H1 (cell line): ENCODE measurements at regions not wholly inside any gene's neighbourhood (a gene's known extent, or its start where the extent isn't known, plus 50 kb on each side); places are given as distances from the start of the nearest gene placed in this dataset.
"Not testable (repeated sequence)": the region's sequence is repeated elsewhere in the genome, so short reads cannot be mapped to it uniquely, and the experiment has no call there.

ENCODE experiments used
- CTCF ChIA-PET: fragments of 300-600 bp; sonication (Branson Sonifier 250); formaldehyde crosslinking; loops from one replicate; lab custom pipeline; 2021; ENCODE audit not compliant: partially characterized antibody; lab: Charles Lee
- POLR2A ChIA-PET: fragments of 300-600 bp; sonication (Branson Sonifier 250); formaldehyde crosslinking; loops from one replicate; lab custom pipeline; 2021; ENCODE audit warnings: inconsistent platforms; ENCODE audit not compliant: partially characterized antibody; lab: Charles Lee
- DNase-seq, 2 experiments: peaks; one replicate each; pipeline versions ENCODE4 v3.0.0 to v3.0.0-alpha.2; 2010 to 2022; ENCODE audit warnings: low spot score in 2 of 2, low read depth in 1 of 2, mixed read lengths in 1 of 2
- FAIRE-seq: peaks from 2 replicates; lab custom pipeline; 2011; peaks lifted over from hg19 to GRCh38; lab: Jason Lieb, UNC
- H2AFZ ChIP-seq: 2 replicates; pipeline ENCODE4 v1.8.1; 2012; ENCODE audit warnings: low read length, inconsistent platforms
- H2AK5ac ChIP-seq: 2 replicates; pipeline ENCODE4 v1.6.1; 2013; ENCODE audit warnings: low read depth, low read length
- H2BK120ac ChIP-seq: replicated peaks from 2 replicates; pipeline ENCODE3; 2013; ENCODE audit warnings: low read depth, low read length, inconsistent platforms
- H2BK12ac ChIP-seq: 2 replicates; pipeline ENCODE4 v1.6.1; 2013; ENCODE audit warnings: low read depth, low read length
- H2BK15ac ChIP-seq: 2 replicates; pipeline ENCODE4 v1.6.1; 2013; ENCODE audit warnings: low read length
- H2BK20ac ChIP-seq: 2 replicates; pipeline ENCODE4 v1.6.1; 2013; ENCODE audit warnings: low read length
- H2BK5ac ChIP-seq: 2 replicates; pipeline ENCODE4 v1.6.1; 2013; ENCODE audit warnings: low read depth, low read length
- H3K14ac ChIP-seq: 2 replicates; pipeline ENCODE4 v1.6.1; 2013; ENCODE audit warnings: inconsistent platforms; ENCODE audit not compliant: insufficient read length
- H3K18ac ChIP-seq: 2 replicates; pipeline ENCODE4 v1.6.1; 2013; ENCODE audit warnings: low read length; ENCODE audit errors: extremely low read depth
- H3K23ac ChIP-seq: 2 replicates; pipeline ENCODE4 v1.6.1; 2013; ENCODE audit warnings: inconsistent platforms; ENCODE audit not compliant: insufficient read length
- H3K23me2 ChIP-seq: 2 replicates; pipeline ENCODE4 v1.6.1; 2013; ENCODE audit warnings: low read depth, low read length
- H3K27ac ChIP-seq: 2 replicates; pipeline ENCODE4 v1.6.1; 2011; ENCODE audit warnings: low read depth, low read length, inconsistent platforms
- H3K27me3 ChIP-seq, 4 experiments: replicated peaks in 1 of 4; 1 replicate in 1 of 4; 2 replicates in 3 of 4; pipeline versions ENCODE4 v1.6.1 to v1.8.1; 2011 to 2013; ENCODE audit warnings: low read length in 3 of 4, mild to moderate bottlenecking in 3 of 4, inconsistent platforms in 2 of 4, mixed read lengths in 2 of 4, moderate library complexity in 1 of 4; ENCODE audit not compliant: control insufficient read depth in 3 of 4, insufficient read depth in 3 of 4; ENCODE audit errors: extremely low read depth in 1 of 4
- H3K36me3 ChIP-seq, 4 experiments: 2 replicates each; pipeline versions ENCODE4 v1.6.1 to v1.8.1; 2011 to 2013; ENCODE audit warnings: mild to moderate bottlenecking in 4 of 4, low read length in 3 of 4, moderate library complexity in 2 of 4, control low read depth in 1 of 4, inconsistent platforms in 1 of 4; ENCODE audit not compliant: insufficient read depth in 4 of 4, control insufficient read depth in 2 of 4
- H3K4ac ChIP-seq: replicated peaks from 2 replicates; pipeline ENCODE3; 2013; ENCODE audit warnings: low read length, low read depth, mixed read lengths, inconsistent platforms; ENCODE audit not compliant: insufficient read length
- H3K4me1 ChIP-seq, 4 experiments: replicated peaks in 1 of 4; 1 replicate in 1 of 4; 2 replicates in 3 of 4; pipeline versions ENCODE4 v1.6.1 to v1.8.1; 2011 to 2013; ENCODE audit warnings: low read length in 3 of 4, inconsistent platforms in 2 of 4, mixed read lengths in 1 of 4; ENCODE audit not compliant: insufficient read depth in 4 of 4, control insufficient read depth in 3 of 4
- H3K4me2 ChIP-seq, 2 experiments: 2 replicates each; pipeline versions ENCODE4 v1.6.1 to v1.8.1; 2011 to 2013; ENCODE audit warnings: low read depth in 2 of 2, low read length in 2 of 2, control low read depth in 1 of 2, inconsistent platforms in 1 of 2, mild to moderate bottlenecking in 1 of 2; ENCODE audit not compliant: insufficient read depth in 1 of 2
- H3K4me3 ChIP-seq, 4 experiments: fragments of 200-600, 300-600 bp in 1 of 4; sonication (generic), shearing (Covaris generic), sonication (Bioruptor Twin) in 1 of 4; 2 replicates each; pipeline versions ENCODE4 v1.5.1 to v1.8.1; 2011 to 2016; ENCODE audit warnings: low read length in 4 of 4, low read depth in 3 of 4, control low read depth in 2 of 4, inconsistent platforms in 2 of 4, mild to moderate bottlenecking in 2 of 4, mixed read lengths in 1 of 4, moderate library complexity in 1 of 4; ENCODE audit not compliant: insufficient read depth in 2 of 4; ENCODE audit errors: extremely low read depth in 1 of 4
- H3K56ac ChIP-seq: replicated peaks from 2 replicates; pipeline ENCODE3; 2013; ENCODE audit warnings: low read depth, mild to moderate bottlenecking, mixed read lengths, low read length, inconsistent platforms; ENCODE audit not compliant: insufficient read length
- H3K79me1 ChIP-seq: 2 replicates; pipeline ENCODE4 v1.6.1; 2013; ENCODE audit warnings: low read depth, low read length, control low read depth
- H3K79me2 ChIP-seq, 2 experiments: 2 replicates each; pipeline versions ENCODE4 v1.6.1 to v1.8.1; 2012 to 2013; ENCODE audit warnings: low read length in 2 of 2, mild to moderate bottlenecking in 2 of 2, inconsistent platforms in 1 of 2; ENCODE audit not compliant: insufficient read depth in 2 of 2, control insufficient read depth in 1 of 2
- H3K9ac ChIP-seq, 4 experiments: replicated peaks in 1 of 4; 1 replicate in 1 of 4; 2 replicates in 3 of 4; pipeline versions ENCODE4 v1.6.1 to v1.8.1; 2011 to 2013; ENCODE audit warnings: low read depth in 3 of 4, low read length in 3 of 4, control low read depth in 2 of 4, mild to moderate bottlenecking in 2 of 4, moderate library complexity in 2 of 4, inconsistent platforms in 1 of 4; ENCODE audit errors: extremely low read depth in 1 of 4
- H3K9me3 ChIP-seq, 2 experiments: 2 replicates each; pipeline versions ENCODE4 v1.6.1 to v1.8.1; 2012 to 2013; ENCODE audit warnings: mild to moderate bottlenecking in 2 of 2, moderate library complexity in 2 of 2, control low read depth in 1 of 2, inconsistent platforms in 1 of 2, low read depth in 1 of 2, low read length in 1 of 2, mixed read lengths in 1 of 2; ENCODE audit not compliant: insufficient read depth in 2 of 2
- H4K20me1 ChIP-seq, 2 experiments: replicated peaks in 1 of 2; 2 replicates each; pipeline versions ENCODE3 to v1.8.1; 2011 to 2013; ENCODE audit warnings: inconsistent platforms in 2 of 2, low read length in 2 of 2, mild to moderate bottlenecking in 1 of 2; ENCODE audit not compliant: insufficient read depth in 2 of 2, control insufficient read depth in 1 of 2
- H4K5ac ChIP-seq: 2 replicates; pipeline ENCODE4 v1.6.1; 2013; ENCODE audit warnings: low read length, low read depth, mixed read lengths, inconsistent platforms; ENCODE audit not compliant: insufficient read length
- H4K8ac ChIP-seq: 2 replicates; pipeline ENCODE4 v1.8.0; 2013; ENCODE audit warnings: mild to moderate bottlenecking, moderate library complexity, low read length, inconsistent platforms; ENCODE audit not compliant: insufficient read depth; ENCODE audit errors: extremely low read depth
- H4K91ac ChIP-seq: replicated peaks from 2 replicates; pipeline ENCODE3; 2013; ENCODE audit warnings: low read length, mixed read lengths, inconsistent platforms; ENCODE audit not compliant: insufficient read length
- WGBS, 2 experiments: shearing (Covaris generic) in 1 of 2; methylation state at CpG; one replicate each; pipeline versions ENCODE4 v1.1.6 to v1.1.7; 2013 to 2015; ENCODE audit warnings: low lambda C conversion rate in 2 of 2, mixed read lengths in 2 of 2, inconsistent platforms in 1 of 2, low coverage in 1 of 2, missing lambda C conversion rate in 1 of 2; ENCODE audit not compliant: insufficient replicate concordance in 2 of 2, insufficient coverage in 1 of 2, insufficient read length in 1 of 2; ENCODE audit errors: extremely low coverage in 1 of 2, missing lambda C conversion rate in 1 of 2; 5-methylcytosine and 5-hydroxymethylcytosine counted together

- CTCF ChIA-PET, H3K23ac ChIP-seq, H2BK12ac ChIP-seq, H3K18ac ChIP-seq, H3K27me3 ChIP-seq, H3K27ac ChIP-seq, H4K8ac ChIP-seq, H3K56ac ChIP-seq, DNase-seq, H4K91ac ChIP-seq, H4K20me1 ChIP-seq, POLR2A ChIA-PET, H3K4me3 ChIP-seq, H2BK15ac ChIP-seq, H3K79me1 ChIP-seq, H2BK20ac ChIP-seq, H3K4me1 ChIP-seq, H3K9me3 ChIP-seq, H2AK5ac ChIP-seq, H3K9ac ChIP-seq, H2AFZ ChIP-seq, H3K4me2 ChIP-seq, H3K23me2 ChIP-seq, H2BK120ac ChIP-seq, H3K4ac ChIP-seq, H4K5ac ChIP-seq, H3K79me2 ChIP-seq, H3K14ac ChIP-seq, H3K36me3 ChIP-seq, FAIRE-seq, H2BK5ac ChIP-seq: not testable (repeated sequence)
- WGBS, 2 experiments, result no CpG with 5 or more reads among the region's 4 CpGs
Measured at GRCh38 chr2:97385803-97386202, 203.9 kb downstream of the ANKRD36B start.

GRCh38 chr2:97375913-97376312 lies 213.8 kb downstream of the ANKRD36B start:
- H3K23me2 ChIP-seq, H3K79me1 ChIP-seq, H3K27me3 ChIP-seq, H3K27ac ChIP-seq, H2AK5ac ChIP-seq, H3K4me3 ChIP-seq, DNase-seq, H3K4me1 ChIP-seq, H2BK120ac ChIP-seq, POLR2A ChIA-PET, H3K14ac ChIP-seq, H3K4ac ChIP-seq, H2BK20ac ChIP-seq, H3K4me2 ChIP-seq, H4K5ac ChIP-seq, H3K9me3 ChIP-seq, H4K20me1 ChIP-seq, H4K8ac ChIP-seq, H3K79me2 ChIP-seq, FAIRE-seq, H2BK5ac ChIP-seq, CTCF ChIA-PET, H2AFZ ChIP-seq, H3K23ac ChIP-seq, H3K9ac ChIP-seq, H3K56ac ChIP-seq, H2BK15ac ChIP-seq, H4K91ac ChIP-seq, H3K36me3 ChIP-seq, H2BK12ac ChIP-seq, H3K18ac ChIP-seq: not testable (repeated sequence)
- no CpG with 5 or more reads among the region's 4 CpGs for WGBS, 2 experiments
